ENCODE measurements at regions not wholly inside any gene's neighbourhood (a gene's known extent, or its start where the extent isn't known, plus 50 kb on each side); places are given as distances from the start of the nearest gene placed in this dataset.

DNA sequence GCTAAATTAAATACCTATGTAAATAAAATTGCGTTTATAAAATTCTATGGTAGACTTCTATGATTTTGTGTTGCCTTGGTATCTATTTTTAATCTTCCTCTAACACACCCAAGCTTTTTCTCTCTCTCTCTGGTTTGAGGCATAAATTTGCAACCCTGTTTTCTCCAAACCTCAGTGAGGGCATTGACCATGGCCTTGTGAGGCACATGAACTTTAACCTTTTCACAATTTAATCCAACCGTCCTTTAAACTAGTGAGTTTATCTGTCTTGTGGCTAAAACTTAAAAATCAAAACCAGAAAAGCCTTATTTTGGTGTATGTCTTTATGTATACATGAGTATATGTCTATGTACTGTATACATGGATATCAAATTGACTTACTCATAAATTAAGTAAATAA lies 746.6 kb upstream of the B3GALT2 start:
- no peak for TF ChIP-seq TCF4 (CRISPR knock-in tag; IDR thresholded peaks at IDR 0.05; ENCODE audit: borderline replicate concordance)
- TF ChIP-seq, protein P1, sequence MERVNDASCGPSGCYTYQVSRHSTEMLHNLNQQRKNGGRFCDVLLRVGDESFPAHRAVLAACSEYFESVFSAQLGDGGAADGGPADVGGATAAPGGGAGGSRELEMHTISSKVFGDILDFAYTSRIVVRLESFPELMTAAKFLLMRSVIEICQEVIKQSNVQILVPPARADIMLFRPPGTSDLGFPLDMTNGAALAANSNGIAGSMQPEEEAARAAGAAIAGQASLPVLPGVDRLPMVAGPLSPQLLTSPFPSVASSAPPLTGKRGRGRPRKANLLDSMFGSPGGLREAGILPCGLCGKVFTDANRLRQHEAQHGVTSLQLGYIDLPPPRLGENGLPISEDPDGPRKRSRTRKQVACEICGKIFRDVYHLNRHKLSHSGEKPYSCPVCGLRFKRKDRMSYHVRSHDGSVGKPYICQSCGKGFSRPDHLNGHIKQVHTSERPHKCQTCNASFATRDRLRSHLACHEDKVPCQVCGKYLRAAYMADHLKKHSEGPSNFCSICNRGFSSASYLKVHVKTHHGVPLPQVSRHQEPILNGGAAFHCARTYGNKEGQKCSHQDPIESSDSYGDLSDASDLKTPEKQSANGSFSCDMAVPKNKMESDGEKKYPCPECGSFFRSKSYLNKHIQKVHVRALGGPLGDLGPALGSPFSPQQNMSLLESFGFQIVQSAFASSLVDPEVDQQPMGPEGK (CRISPR knock-in tag; IDR thresholded peaks at IDR 0.05; ENCODE audit: borderline replicate concordance), result no peak
- TF ChIP-seq BACH2 (CRISPR knock-in tag; IDR thresholded peaks at IDR 0.05; ENCODE audit: borderline replicate concordance), result no peak
- TF ChIP-seq CSDC2 (CRISPR knock-in tag; IDR thresholded peaks at IDR 0.05), result no peak
- no peak for TF ChIP-seq RARB (CRISPR knock-in tag; IDR thresholded peaks at IDR 0.05)
- TF ChIP-seq ZNF8 (CRISPR knock-in tag; IDR thresholded peaks at IDR 0.05), result no peak
